22Rv1 (cell line): ENCODE measurements at regions not wholly inside any gene's neighbourhood (a gene's known extent, or its start where the extent isn't known, plus 50 kb on each side); places are given as distances from the start of the nearest gene placed in this dataset.

Source experiments
- H3K27ac ChIP-seq: fragments of 450-650 bp; 2 replicates; pipeline ENCODE4 v1.5.1; 2017
- ZFX ChIP-seq: fragments of 450-650 bp; IDR thresholded peaks from 2 replicates; pipeline ENCODE4 v1.6.1; 2017; ENCODE audit warnings: antibody characterized with exemption, borderline replicate concordance
- TF ChIP-seq, protein P1 (sequence below): fragments of 450-650 bp; IDR thresholded peaks from 2 replicates; pipeline ENCODE4 v1.5.1; 2017; ENCODE audit warnings: mild to moderate bottlenecking

DNA sequence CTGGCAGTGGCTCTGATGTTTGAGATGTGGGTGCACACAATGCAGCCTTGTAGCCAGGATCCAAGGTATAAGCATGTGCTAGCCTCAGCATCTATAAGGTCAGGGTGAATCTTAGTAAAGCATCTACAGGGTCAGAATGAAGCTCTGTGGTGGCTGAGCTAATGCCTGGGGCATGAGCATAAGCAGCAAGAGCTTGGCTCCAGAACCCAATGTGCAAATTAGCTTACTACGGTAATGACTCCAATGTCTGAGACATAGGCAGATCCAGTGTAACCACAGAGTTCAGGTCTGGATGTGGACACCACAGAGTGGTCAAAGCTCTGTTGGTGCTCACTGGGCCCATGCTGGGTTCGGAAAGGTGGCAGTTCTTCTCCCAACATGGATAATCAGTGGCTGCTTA is 304.5 kb upstream of the NECTIN3 start:
- no peak for TF ChIP-seq ZFX
- TF ChIP-seq, protein P1, sequence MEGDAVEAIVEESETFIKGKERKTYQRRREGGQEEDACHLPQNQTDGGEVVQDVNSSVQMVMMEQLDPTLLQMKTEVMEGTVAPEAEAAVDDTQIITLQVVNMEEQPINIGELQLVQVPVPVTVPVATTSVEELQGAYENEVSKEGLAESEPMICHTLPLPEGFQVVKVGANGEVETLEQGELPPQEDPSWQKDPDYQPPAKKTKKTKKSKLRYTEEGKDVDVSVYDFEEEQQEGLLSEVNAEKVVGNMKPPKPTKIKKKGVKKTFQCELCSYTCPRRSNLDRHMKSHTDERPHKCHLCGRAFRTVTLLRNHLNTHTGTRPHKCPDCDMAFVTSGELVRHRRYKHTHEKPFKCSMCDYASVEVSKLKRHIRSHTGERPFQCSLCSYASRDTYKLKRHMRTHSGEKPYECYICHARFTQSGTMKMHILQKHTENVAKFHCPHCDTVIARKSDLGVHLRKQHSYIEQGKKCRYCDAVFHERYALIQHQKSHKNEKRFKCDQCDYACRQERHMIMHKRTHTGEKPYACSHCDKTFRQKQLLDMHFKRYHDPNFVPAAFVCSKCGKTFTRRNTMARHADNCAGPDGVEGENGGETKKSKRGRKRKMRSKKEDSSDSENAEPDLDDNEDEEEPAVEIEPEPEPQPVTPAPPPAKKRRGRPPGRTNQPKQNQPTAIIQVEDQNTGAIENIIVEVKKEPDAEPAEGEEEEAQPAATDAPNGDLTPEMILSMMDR: no peak

DNA sequence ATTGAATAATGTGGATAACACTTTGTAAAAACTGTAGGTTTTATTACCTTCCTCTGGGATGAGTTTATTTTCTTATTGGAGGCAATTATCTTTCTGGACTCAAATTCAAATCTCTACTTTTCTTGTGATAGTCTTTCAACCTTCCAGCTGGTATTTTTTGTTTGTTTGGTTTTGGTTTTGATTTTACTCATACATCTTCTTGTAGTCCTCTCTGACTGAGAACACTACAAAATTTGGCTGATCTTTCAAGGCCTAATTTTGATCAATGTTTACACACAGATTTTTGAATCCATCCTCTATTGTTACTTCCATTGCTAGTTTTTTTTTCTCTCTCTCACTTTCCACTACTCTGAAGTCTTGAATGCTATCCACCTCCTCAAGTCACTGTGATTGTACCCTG is 303.8 kb upstream of the NECTIN3 start:
- TF ChIP-seq, protein P1: no peak
- TF ChIP-seq ZFX: no peak
- no peak overlapping the region for H3K27ac ChIP-seq

More for the DNA sequence above, 304.5 kb upstream of the NECTIN3 start:
- no peak overlapping the region for H3K27ac ChIP-seq

DNA sequence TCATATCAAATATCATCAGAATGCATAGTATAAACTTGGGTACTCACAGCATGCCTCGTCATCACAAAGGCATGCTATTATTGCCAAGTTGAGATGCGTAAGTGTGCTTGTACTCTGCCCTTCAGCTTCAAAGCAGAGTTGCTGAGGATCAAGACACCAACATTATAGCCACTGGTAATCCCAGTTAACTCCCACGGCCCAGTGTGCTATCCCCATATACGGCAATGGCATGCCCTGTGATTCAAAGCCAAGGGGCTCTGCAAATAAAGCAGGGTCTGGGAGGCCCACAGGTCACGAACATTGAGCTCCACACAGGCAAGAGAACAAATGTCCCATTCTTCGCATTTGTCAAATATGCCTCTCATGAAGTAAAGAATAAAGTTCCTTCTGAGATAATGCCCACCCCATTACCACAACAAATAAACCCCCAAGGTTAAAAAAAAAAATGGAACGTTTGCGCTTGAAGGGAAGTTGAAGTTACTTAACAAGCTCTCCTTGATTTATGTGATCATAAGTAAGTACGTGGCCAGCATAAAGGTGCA is 298.1 kb upstream of the NECTIN3 start:
- H3K27ac ChIP-seq: no peak overlapping the region
- no peak for TF ChIP-seq ZFX
- TF ChIP-seq, protein P1: no peak

DNA sequence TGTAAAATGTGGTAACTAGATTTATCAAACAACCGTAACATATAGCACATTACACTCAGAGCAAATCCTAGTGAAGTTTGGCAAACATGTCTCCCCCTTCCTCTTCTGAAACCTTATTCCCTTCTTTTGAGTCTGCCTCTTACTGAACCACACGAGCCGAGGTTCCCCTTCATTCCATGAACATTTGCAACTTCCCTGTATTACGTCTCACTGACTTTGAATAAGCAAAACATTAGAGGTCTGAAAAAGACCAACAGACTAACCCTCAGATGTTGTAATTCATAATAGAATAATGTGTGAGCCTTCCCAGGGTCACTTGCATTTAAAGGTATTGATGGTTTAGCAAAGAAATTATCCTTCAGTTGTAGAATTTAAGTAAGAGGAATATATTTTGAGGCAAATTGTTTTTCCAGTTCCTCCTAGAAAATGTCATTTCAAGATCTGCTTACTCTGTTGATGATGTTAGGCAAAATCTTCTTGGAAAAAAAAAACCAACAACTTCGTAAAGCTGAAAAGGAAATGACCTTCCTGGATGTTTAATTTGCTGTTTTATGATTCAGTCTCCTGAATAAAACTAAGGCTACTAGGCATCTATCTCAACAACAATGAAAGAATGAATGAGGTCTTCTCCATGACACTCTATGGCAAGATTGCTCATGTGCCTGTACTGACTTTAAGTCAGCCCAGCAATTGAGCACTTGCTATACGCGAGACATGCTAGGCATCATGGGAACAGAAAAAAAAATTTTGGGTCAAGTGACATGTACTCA is 296.9 kb upstream of the NECTIN3 start:
- H3K27ac ChIP-seq: no peak overlapping the region
- TF ChIP-seq, protein P1: no peak
- TF ChIP-seq ZFX: no peak

DNA sequence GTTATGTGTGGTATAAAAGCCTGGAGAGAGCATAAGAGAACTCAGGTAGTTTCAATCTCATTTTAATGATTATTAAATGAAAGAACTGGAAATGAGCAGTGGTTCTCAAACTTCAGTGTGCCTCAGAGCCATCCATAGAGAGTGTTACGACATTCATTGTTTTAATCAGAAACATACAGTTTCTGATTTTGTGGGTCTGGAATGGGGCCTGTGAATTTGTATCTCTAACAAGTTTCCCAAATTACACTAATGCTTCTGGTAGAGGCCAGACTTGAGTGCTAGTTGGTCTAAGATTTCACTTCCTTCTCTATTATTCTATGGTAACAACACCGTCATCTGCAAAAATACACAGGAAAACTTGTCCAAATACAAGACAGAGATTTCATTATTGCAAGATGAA is 292.0 kb upstream of the NECTIN3 start:
- no peak overlapping the region for H3K27ac ChIP-seq
- TF ChIP-seq ZFX: no peak
- TF ChIP-seq, protein P1: no peak

DNA sequence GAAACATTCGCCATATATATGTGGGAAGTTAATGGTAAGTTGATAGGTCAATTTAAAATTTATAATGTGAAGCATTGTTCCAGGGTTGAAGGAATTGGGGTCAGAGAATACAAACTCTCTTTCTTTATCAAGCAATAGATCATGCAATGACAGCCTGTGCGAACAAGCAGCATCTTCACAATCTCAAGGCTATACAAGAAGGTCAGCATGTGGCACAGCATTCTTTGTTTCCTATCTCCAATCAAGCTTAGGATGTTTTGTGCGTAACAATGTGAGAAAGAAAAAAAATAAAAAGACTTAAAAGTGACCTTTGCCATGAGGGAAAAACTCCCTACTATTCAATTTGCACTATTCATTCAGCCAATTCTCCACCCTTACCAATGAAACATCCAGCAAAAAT is 288.1 kb upstream of the NECTIN3 start:
- TF ChIP-seq ZFX: no peak
- TF ChIP-seq, protein P1: no peak
- H3K27ac ChIP-seq: no peak overlapping the region

DNA sequence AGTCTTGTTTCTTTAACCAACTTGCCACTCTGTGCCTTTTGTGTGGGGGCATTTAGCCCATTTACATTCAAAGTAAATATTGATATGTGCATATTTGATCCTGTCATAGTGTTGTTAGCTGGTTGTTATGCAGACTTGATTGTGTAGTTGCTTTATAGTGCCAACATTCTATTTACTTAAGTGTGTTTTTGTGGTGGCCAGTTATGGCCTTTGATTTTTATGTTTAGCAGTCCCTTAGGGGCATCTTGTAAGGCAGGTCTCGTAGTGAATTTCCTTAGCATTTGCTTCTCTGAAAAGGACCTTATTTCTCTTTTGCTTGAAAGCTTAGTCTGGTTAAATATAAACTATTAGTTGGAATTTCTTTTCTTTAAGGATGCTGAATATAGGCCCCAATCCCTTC is 282.8 kb upstream of the NECTIN3 start:
- TF ChIP-seq, protein P1: no peak
- TF ChIP-seq ZFX: no peak
- no peak overlapping the region for H3K27ac ChIP-seq
